22Rv1 (cell line): ENCODE measurements at regions not wholly inside any gene's neighbourhood (a gene's known extent, or its start where the extent isn't known, plus 50 kb on each side); places are given as distances from the start of the nearest gene placed in this dataset.

Experiments used
- H3K27ac ChIP-seq: fragments of 450-650 bp; 2 replicates; pipeline ENCODE4 v1.5.1; 2017
- ZFX ChIP-seq: fragments of 450-650 bp; IDR thresholded peaks from 2 replicates; pipeline ENCODE4 v1.6.1; 2017; ENCODE audit warnings: antibody characterized with exemption, borderline replicate concordance
- TF ChIP-seq, protein P1 (sequence below): fragments of 450-650 bp; IDR thresholded peaks from 2 replicates; pipeline ENCODE4 v1.5.1; 2017; ENCODE audit warnings: mild to moderate bottlenecking

- no peak overlapping the region for H3K27ac ChIP-seq
- TF ChIP-seq ZFX = no peak
- TF ChIP-seq, protein P1, sequence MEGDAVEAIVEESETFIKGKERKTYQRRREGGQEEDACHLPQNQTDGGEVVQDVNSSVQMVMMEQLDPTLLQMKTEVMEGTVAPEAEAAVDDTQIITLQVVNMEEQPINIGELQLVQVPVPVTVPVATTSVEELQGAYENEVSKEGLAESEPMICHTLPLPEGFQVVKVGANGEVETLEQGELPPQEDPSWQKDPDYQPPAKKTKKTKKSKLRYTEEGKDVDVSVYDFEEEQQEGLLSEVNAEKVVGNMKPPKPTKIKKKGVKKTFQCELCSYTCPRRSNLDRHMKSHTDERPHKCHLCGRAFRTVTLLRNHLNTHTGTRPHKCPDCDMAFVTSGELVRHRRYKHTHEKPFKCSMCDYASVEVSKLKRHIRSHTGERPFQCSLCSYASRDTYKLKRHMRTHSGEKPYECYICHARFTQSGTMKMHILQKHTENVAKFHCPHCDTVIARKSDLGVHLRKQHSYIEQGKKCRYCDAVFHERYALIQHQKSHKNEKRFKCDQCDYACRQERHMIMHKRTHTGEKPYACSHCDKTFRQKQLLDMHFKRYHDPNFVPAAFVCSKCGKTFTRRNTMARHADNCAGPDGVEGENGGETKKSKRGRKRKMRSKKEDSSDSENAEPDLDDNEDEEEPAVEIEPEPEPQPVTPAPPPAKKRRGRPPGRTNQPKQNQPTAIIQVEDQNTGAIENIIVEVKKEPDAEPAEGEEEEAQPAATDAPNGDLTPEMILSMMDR = no peak
Observed at GRCh38 chr7:137135654-137136350, 207.7 kb downstream of the PTN start.

DNA sequence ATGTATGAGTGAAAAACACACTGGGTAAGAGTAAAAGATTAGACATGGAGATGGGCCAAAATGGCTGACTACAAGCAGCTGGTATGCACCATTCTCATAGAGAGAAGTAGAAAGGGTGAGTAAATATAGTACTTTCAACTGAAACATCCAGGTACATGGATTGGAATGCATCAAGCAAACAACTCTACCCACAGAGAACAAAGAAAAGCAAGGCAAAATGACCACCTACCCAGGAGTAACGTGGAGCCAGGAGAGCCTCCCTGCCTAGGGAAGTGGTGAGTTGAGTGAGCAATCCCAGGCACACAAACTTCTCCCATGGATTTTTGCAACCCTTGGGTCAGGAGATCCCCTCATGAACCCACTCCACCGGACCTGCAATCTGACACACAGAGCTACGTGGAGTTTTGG lies 212.8 kb downstream of the PTN start:
- H3K27ac ChIP-seq = no peak overlapping the region
- TF ChIP-seq, protein P1 = no peak
- TF ChIP-seq ZFX = no peak

- H3K27ac ChIP-seq = no peak overlapping the region
- TF ChIP-seq ZFX = no peak
- TF ChIP-seq, protein P1 = no peak
Observed at GRCh38 chr7:137129025-137129424, 214.5 kb downstream of the PTN start.

- no peak for TF ChIP-seq ZFX
- TF ChIP-seq, protein P1 = no peak
- no peak overlapping the region for H3K27ac ChIP-seq
Observed at GRCh38 chr7:137127806-137128205, 215.7 kb downstream of the PTN start.

- H3K27ac ChIP-seq = no peak overlapping the region
- no peak for TF ChIP-seq ZFX
- TF ChIP-seq, protein P1 = no peak
Observed at GRCh38 chr7:137127058-137127457, 216.5 kb downstream of the PTN start.

- TF ChIP-seq, protein P1 = no peak
- TF ChIP-seq ZFX = no peak
- no peak overlapping the region for H3K27ac ChIP-seq
Observed at GRCh38 chr7:137122145-137122544, 221.4 kb downstream of the PTN start.

DNA sequence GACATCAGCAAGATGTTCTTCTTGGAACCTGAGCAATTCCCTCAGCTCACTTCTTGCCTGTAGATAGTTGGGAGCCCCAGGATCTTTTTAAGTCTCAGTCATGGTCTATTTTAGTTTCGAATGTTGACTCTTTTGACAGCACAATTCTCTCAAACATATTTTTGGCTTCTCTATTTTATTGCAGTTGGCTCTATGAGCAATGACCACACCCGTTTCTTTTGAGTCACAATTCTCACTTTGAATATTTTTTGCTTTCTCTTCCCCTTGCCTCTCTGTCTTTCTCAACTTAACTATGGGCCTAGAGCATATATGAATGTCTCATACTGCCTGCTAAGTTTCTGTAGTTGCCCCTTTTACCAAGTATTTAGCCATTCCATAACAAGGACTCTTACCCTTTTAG lies 222.8 kb downstream of the PTN start:
- no peak overlapping the region for H3K27ac ChIP-seq
- TF ChIP-seq, protein P1 = no peak
- no peak for TF ChIP-seq ZFX
